Heart right ventricle (tissue), 16 donors: ENCODE measurements at regions not wholly inside any gene's neighbourhood (a gene's known extent, or its start where the extent isn't known, plus 50 kb on each side); places are given as distances from the start of the nearest gene placed in this dataset.

ENCODE experiments used
- ATAC-seq, 8 donors: fragments of 200-7000 bp; cut with Tn5 transposase; one replicate each; pipeline ENCODE4 v1.9.1; 2020; ENCODE audit warnings: mild to moderate bottlenecking in 8 of 8, moderate library complexity in 8 of 8, moderate number of reproducible peaks in 1 of 8
- DNase-seq, 2 donors: peaks; one replicate each; pipeline ENCODE4 v3.0.0-alpha.2; 2020
- H3K27ac ChIP-seq, 10 donors: fragments of 200-600 bp; sonication (generic) in 2 of 10; one replicate each; pipeline versions ENCODE4 v1.5.0 to v1.8.0; 2020 to 2022; ENCODE audit warnings: mild to moderate bottlenecking in 3 of 10
- H3K27me3 ChIP-seq, 7 donors: fragments of 200-600 bp; one replicate each; pipeline ENCODE4 v1.8.0; 2021 to 2022; ENCODE audit warnings: mild to moderate bottlenecking in 2 of 7
- H3K36me3 ChIP-seq, 9 donors: fragments of 200-600 bp; sonication (generic) in 1 of 9; one replicate each; pipeline versions ENCODE4 v1.5.0 to v1.8.0; 2020 to 2022; ENCODE audit warnings: mild to moderate bottlenecking in 2 of 9
- H3K4me1 ChIP-seq, 9 donors: fragments of 200-600 bp; sonication (generic) in 1 of 9; one replicate each; pipeline versions ENCODE4 v1.5.0 to v1.8.0; 2020 to 2022; ENCODE audit warnings: mild to moderate bottlenecking in 4 of 9
- H3K4me3 ChIP-seq, 10 donors: fragments of 200-600 bp; sonication (generic) in 2 of 10; one replicate each; pipeline versions ENCODE4 v1.5.0 to v1.8.0; 2020 to 2022; ENCODE audit warnings: mild to moderate bottlenecking in 7 of 10, moderate library complexity in 2 of 10
- H3K9me3 ChIP-seq, 11 donors: fragments of 200-600 bp in 10 of 11; sonication (generic) in 2 of 11; one replicate each; pipeline versions ENCODE4 v1.5.0 to v1.8.0; 2013 to 2022; ENCODE audit warnings: mild to moderate bottlenecking in 2 of 11, control low read depth in 1 of 11, moderate library complexity in 1 of 11
- WGBS, 2 donors: extraction: QIAGEN DNeasy Blood & Tissue Kit; methylation state at CpG; one replicate each; pipeline ENCODE4 v1.1.7; 2013; ENCODE audit warnings: inconsistent platforms in 1 of 2; 5-methylcytosine and 5-hydroxymethylcytosine counted together
- intact Hi-C, 10 donors: fragments of 100-400 bp; cut with DNase I; formaldehyde crosslinking; loops; one replicate each; pipeline versions ENCODE4 v1.11.1 to v1.14.2; 2022
- TF ChIP-seq, protein P1 (sequence below), 9 donors: fragments of 200-600 bp; sonication (generic) in 2 of 9; IDR thresholded peaks; one replicate each; pipeline versions ENCODE4 v1.5.0 to v1.8.0; 2021 to 2022; ENCODE audit warnings: antibody characterized with exemption in 9 of 9, mild to moderate bottlenecking in 5 of 9, moderate library complexity in 1 of 9
- donor health status: Arrhythmogenic right ventricular cardiomyopathy.
- donor health status: ischemic (EF 13 %, LVEDD 7.1; RV severe dilation, severe dysfunction).
- donor health status: healthy with polysubstance abuse.
- donor health status: DM: no; HTN: yes; CAD: no.
- donor health status: DM: no; HTN: no; CAD: no.
- donor health status: ischemic (EF 25% LVEDD 6.9; RV normal size, moderate dysfunction).
- donor health status: ischemic (EF 25% LVEDD 5.7; RV mildly dilated, moderate dysfunction).
- donor health status: healthy.
- donor health status: DM: yes; HTN: yes; CAD: no.
- donor health status: Ischemic cardiomyopathy.
- donor health status: ischemic (EF 35%, LVEDD 5.7; RV mildly dilated, moderate dysfunction).
- donor health status: nonischemic (EF 11% LVEDD 7.7; RV severe dilation, severe dysfunction).
- donor health status: DM: yes; HTN: yes; CAD: no.
- donor health status: PGD.
- donor health status: ischemic (EF 29% LVEDD 5.4; RV normal size, mild dysfunction).
- donor health status: nonischemic (EF 23%, LVEDD 6.1; RV moderate dilation, normal function).

DNA sequence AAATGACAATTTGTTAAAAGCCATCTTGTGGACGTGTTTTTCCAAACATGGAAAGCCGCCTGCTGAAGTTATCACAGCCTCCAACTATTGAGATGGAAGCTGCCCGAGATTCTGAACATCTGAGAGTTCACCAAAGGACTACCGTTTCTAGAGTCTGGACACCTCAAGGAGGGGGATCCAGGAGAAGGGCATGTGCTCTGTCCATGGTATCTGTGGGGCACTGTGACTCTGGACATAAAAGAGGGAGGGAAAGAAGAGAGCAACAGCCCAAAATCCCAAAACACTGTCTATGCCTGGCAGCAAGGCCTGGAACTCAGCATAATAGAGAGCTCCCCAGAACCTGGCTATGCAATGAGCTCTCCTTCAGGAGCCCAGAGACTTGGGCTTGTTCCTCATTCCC is 319.9 kb downstream of the EN1 start:
- Histone ChIP-seq H3K9me3 (peaks cover 0 to 3% (median 0%) of the 10 kb centered on the region in 11 donors), H3K27ac (no peak overlapping the region), H3K36me3 (no peaks in the 10 kb centered on the region), H3K4me1 (no peaks in the 10 kb centered on the region), H3K27me3 (peaks cover 0 to 15% (median 0%) of the 10 kb centered on the region in 7 donors), H3K4me3 (no peak overlapping the region)
- ATAC-seq (no peak), DNase-seq (no peak)
- WGBS, 2 donors, result 65 to 72% methylated on average over 4 of the region's 4 CpGs
- intact Hi-C loops, result no loop called here
- TF ChIP-seq, protein P1, sequence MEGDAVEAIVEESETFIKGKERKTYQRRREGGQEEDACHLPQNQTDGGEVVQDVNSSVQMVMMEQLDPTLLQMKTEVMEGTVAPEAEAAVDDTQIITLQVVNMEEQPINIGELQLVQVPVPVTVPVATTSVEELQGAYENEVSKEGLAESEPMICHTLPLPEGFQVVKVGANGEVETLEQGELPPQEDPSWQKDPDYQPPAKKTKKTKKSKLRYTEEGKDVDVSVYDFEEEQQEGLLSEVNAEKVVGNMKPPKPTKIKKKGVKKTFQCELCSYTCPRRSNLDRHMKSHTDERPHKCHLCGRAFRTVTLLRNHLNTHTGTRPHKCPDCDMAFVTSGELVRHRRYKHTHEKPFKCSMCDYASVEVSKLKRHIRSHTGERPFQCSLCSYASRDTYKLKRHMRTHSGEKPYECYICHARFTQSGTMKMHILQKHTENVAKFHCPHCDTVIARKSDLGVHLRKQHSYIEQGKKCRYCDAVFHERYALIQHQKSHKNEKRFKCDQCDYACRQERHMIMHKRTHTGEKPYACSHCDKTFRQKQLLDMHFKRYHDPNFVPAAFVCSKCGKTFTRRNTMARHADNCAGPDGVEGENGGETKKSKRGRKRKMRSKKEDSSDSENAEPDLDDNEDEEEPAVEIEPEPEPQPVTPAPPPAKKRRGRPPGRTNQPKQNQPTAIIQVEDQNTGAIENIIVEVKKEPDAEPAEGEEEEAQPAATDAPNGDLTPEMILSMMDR (IDR thresholded peaks at IDR 0.05), result no peak

DNA sequence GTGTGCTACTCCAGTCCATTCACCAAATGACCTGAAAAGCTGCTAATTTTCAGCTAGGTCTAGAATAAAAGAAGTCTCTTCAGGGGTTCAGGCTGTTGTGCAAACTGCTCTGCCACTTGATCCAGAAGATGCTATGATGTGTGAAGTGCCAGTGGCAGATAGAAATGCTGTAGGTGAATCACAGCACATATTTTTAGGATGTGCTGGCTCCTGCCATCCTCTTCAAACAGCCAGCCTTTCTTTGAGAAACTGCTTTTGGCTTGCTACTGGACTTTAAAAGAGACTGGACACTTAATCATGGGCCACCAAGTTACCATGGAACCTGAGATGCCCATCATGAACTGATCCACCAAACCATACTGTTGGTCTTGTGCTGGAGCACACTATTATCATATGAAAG is 322.1 kb downstream of the EN1 start:
- H3K9me3 ChIP-seq, result peaks cover 0 to 25% (median 8%) of the 10 kb centered on the region in 11 donors
- H3K4me1 ChIP-seq, result no peaks in the 10 kb centered on the region
- peaks cover 0 to 15% (median 0%) of the 10 kb centered on the region in 7 donors for H3K27me3 ChIP-seq
- H3K4me3 ChIP-seq, result no peak overlapping the region
- TF ChIP-seq, protein P1 (IDR thresholded peaks at IDR 0.05), result no peak
- ATAC-seq (no peak), DNase-seq (no peak)
- H3K27ac ChIP-seq, result no peak overlapping the region
- intact Hi-C loops, result no loop called here
- no peaks in the 10 kb centered on the region for H3K36me3 ChIP-seq

DNA sequence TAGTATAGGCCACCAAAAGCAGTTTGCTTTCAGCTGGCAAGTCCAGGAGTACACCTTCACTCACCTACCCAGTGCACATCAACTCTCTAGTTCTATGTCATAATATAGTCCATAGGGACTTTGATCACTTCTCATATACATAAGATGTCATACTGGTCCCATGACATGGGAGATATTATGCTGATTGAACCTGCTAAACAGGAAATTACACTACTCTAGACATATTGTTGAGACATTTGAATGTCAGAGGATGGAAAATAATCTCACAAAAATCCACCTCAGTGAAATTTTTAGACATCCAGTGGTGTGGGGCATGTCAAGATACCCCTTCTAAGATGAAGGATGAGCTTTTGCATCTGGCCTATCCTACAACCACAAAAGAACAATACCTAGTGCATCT is 322.5 kb downstream of the EN1 start:
- no peak overlapping the region for H3K27ac ChIP-seq
- ATAC-seq, result no peak

DNA sequence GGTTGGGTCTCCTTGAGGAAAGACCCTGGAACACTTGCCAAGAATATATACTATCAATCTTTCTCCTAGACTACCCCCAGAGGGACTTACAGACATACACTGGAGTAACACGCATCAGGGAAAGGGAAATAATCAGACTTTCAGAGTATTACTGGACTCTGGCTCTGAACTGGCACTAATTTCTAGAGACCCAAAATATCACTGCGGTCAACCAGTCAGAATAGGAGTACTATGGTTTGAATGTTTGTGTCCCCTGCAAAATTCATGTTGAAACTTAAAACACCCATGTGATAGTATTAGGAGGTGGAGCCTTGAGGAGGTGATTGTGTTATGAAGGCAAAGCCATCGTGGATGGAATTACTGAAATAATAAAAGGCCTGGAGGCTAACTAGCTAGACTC is 323.7 kb downstream of the EN1 start:
- no peak for DNase-seq
- Histone ChIP-seq H3K36me3 (no peaks in the 10 kb centered on the region), H3K4me3 (no peak overlapping the region), H3K27ac (no peak overlapping the region), H3K9me3 (peaks cover 0 to 38% (median 14%) of the 10 kb centered on the region in 11 donors), H3K4me1 (no peaks in the 10 kb centered on the region), H3K27me3 (peaks cover 0 to 15% (median 0%) of the 10 kb centered on the region in 7 donors)
- no peak for ATAC-seq
- TF ChIP-seq, protein P1 (IDR thresholded peaks at IDR 0.05), result no peak
- intact Hi-C loops, result no loop called here
- WGBS, 2 donors, result 72 to 76% methylated on average over 3 of the region's 3 CpGs

More for the DNA sequence above, 322.5 kb downstream of the EN1 start:
- DNase-seq, result no peak
- peaks cover 0 to 29% (median 8%) of the 10 kb centered on the region in 11 donors for H3K9me3 ChIP-seq
- TF ChIP-seq, protein P1 (IDR thresholded peaks at IDR 0.05), result no peak
- H3K27me3 ChIP-seq, result peaks cover 0 to 15% (median 0%) of the 10 kb centered on the region in 7 donors
- intact Hi-C loops, result no loop called here
- H3K4me3 ChIP-seq, result no peak overlapping the region
- H3K4me1 ChIP-seq, result no peaks in the 10 kb centered on the region
- H3K36me3 ChIP-seq, result no peaks in the 10 kb centered on the region
